Frontal cortex (tissue), 3 donors: ENCODE measurements at regions not wholly inside any gene's neighbourhood (a gene's known extent, or its start where the extent isn't known, plus 50 kb on each side); places are given as distances from the start of the nearest gene placed in this dataset.

Experiments used
- DNase-seq, 2 donors: peaks; one replicate each; pipeline ENCODE4 v3.0.0; 2012; ENCODE audit warnings: low spot score in 2 of 2
- FAIRE-seq: peaks from 2 replicates; lab custom pipeline; 2012; peaks lifted over from hg19 to GRCh38; lab: Jason Lieb, UNC
- donor health status: control.
- donor health status: control.
- donor health status: control.

- DNase-seq (no peak), FAIRE-seq (no peak)
Observed at GRCh38 chr5:91443023-91443422, 59.9 kb upstream of the ARRDC3 start.

- no peak for DNase-seq
- no peak for FAIRE-seq
Observed at GRCh38 chr5:91441082-91441481, 58.0 kb upstream of the ARRDC3 start.

GRCh38 chr5:91438871-91439270 is 55.8 kb upstream of the ARRDC3 start:
- DNase-seq: no peak
- FAIRE-seq: no peak

- DNase-seq (no peak), FAIRE-seq (no peak)
Observed at GRCh38 chr5:91436241-91436640, 53.1 kb upstream of the ARRDC3 start.

- DNase-seq: no peak
Observed at GRCh38 chr5:91434348-91434747, 51.2 kb upstream of the ARRDC3 start.

GRCh38 chr5:91433861-91434260 is 50.7 kb upstream of the ARRDC3 start:
- no peak for DNase-seq

More at GRCh38 chr5:91434348-91434747, 51.2 kb upstream of the ARRDC3 start:
- no peak for FAIRE-seq

More at GRCh38 chr5:91433861-91434260, 50.7 kb upstream of the ARRDC3 start:
- no peak for FAIRE-seq
